HCT116 (cell line): ENCODE measurements at regions not wholly inside any gene's neighbourhood (a gene's known extent, or its start where the extent isn't known, plus 50 kb on each side); places are given as distances from the start of the nearest gene placed in this dataset.

Experiments used
- ATAC-seq: fragments of 200-7000 bp; cut with Tn5 transposase; 2 replicates; pipeline ENCODE4 v1.9.1; 2020; ENCODE audit warnings: mild to moderate bottlenecking, moderate library complexity
- BruUV-seq: library from RNA; stranded (reverse); fragments of 400-500 nt; replicated peaks from 2 replicates; lab custom pipeline; 2021; lab: Mats Ljungman, UMichigan
- CTCF ChIA-PET: fragments of 300-600 bp; sonication (Branson Sonifier 250); formaldehyde crosslinking; loops from one replicate; lab custom pipeline; 2021; ENCODE audit warnings: antibody characterized with exemption; lab: Charles Lee
- POLR2A ChIA-PET: fragments of 300-600, 350-600 bp; sonication (Branson Sonifier 250); formaldehyde crosslinking; loops from one replicate; lab custom pipeline; 2021; ENCODE audit warnings: antibody characterized with exemption; lab: Charles Lee
- RAD21 ChIA-PET, 2 experiments: fragments of 300-600 bp; sonication (Branson Sonifier 250); formaldehyde crosslinking; loops; one replicate each; lab custom pipeline; 2023; ENCODE audit warnings: low total read pairs in 2 of 2; ENCODE audit not compliant: uncharacterized antibody in 2 of 2, unreplicated experiment in 2 of 2, low non-redundant PET in 1 of 2; lab: Charles Lee
- DNase-seq: peaks from one replicate; pipeline ENCODE4 v3.0.0-alpha.2; 2010; ENCODE audit warnings: low read depth, low spot score
- H2AFZ ChIP-seq: fragments of 200-600 bp; shearing (Covaris generic), sonication (generic); 2 replicates; pipeline ENCODE4 v1.6.1; 2017; ENCODE audit warnings: low read depth, mixed run types, mixed read lengths, antibody characterized with exemption, low read length; ENCODE audit not compliant: poor library complexity, severe bottlenecking
- H3K27ac ChIP-seq: 2 replicates; pipeline ENCODE4 v1.5.1; 2012; ENCODE audit warnings: low read depth, low read length
- H3K27me3 ChIP-seq: fragments of 200-600 bp; sonication (generic); 2 replicates; pipeline ENCODE4 v1.6.1; 2016; ENCODE audit warnings: mixed run types, low read length, mixed read lengths; ENCODE audit not compliant: insufficient read depth
- H3K36me3 ChIP-seq, 2 experiments: fragments of 200-500 bp in 1 of 2; fragments of 200-600 bp in 1 of 2; sonication (Bioruptor generic) in 1 of 2; sonication (generic) in 1 of 2; 2 replicates each; pipeline versions ENCODE4 v1.5.1 to v1.6.1; 2014 to 2016; ENCODE audit warnings: low read length in 2 of 2, inconsistent platforms in 1 of 2, mixed read lengths in 1 of 2, mixed run types in 1 of 2; ENCODE audit not compliant: insufficient read depth in 2 of 2, control insufficient read depth in 1 of 2
- H3K4me1 ChIP-seq, 2 experiments: fragments of 200-600 bp in 1 of 2; sonication (generic) in 1 of 2; 2 replicates each; pipeline versions ENCODE4 v1.5.1 to v1.6.1; 2012 to 2017; ENCODE audit warnings: low read length in 2 of 2, inconsistent platforms in 1 of 2, mild to moderate bottlenecking in 1 of 2, mixed read lengths in 1 of 2, mixed run types in 1 of 2, moderate library complexity in 1 of 2; ENCODE audit not compliant: insufficient read depth in 2 of 2, control insufficient read depth in 1 of 2
- H3K4me2 ChIP-seq: fragments of 200-600 bp; sonication (generic); 2 replicates; pipeline ENCODE4 v1.6.1; 2017; ENCODE audit warnings: mixed run types, low read length, mixed read lengths
- H3K4me3 ChIP-seq, 2 experiments: fragments of 200-600 bp in 1 of 2; sonication (generic) in 1 of 2; replicated peaks in 1 of 2; 2 replicates each; pipeline ENCODE4 v1.5.1; 2011 to 2016; ENCODE audit warnings: low read length in 2 of 2, control low read depth in 1 of 2, low read depth in 1 of 2, mild to moderate bottlenecking in 1 of 2, mixed read lengths in 1 of 2, mixed run types in 1 of 2
- H3K79me2 ChIP-seq: fragments of 200-600 bp; sonication (generic); 2 replicates; pipeline ENCODE4 v1.6.1; 2017; ENCODE audit warnings: mild to moderate bottlenecking, mixed run types, low read length, moderate library complexity, mixed read lengths; ENCODE audit not compliant: insufficient read depth
- H3K9ac ChIP-seq: fragments of 200-600 bp; sonication (generic); 2 replicates; pipeline ENCODE4 v1.6.1; 2016; ENCODE audit warnings: low read length, mixed read lengths
- H3K9me2 ChIP-seq: fragments of 200-600 bp; sonication (generic), shearing (Covaris generic); 2 replicates; pipeline ENCODE4 v1.6.1; 2017; ENCODE audit warnings: mixed run types, mild to moderate bottlenecking, moderate library complexity; ENCODE audit not compliant: insufficient read depth
- H3K9me3 ChIP-seq, 2 experiments: fragments of 200-500 bp in 1 of 2; fragments of 200-600 bp in 1 of 2; sonication (Bioruptor generic) in 1 of 2; sonication (generic) in 1 of 2; 2 replicates each; pipeline ENCODE4 v1.6.1; 2014 to 2017; ENCODE audit warnings: low read length in 2 of 2, mixed read lengths in 2 of 2, inconsistent platforms in 1 of 2, low read depth in 1 of 2, mild to moderate bottlenecking in 1 of 2, mixed run types in 1 of 2, moderate library complexity in 1 of 2; ENCODE audit not compliant: control insufficient read depth in 1 of 2, insufficient read depth in 1 of 2
- H4K20me1 ChIP-seq: fragments of 200-600 bp; sonication (generic), shearing (Covaris generic); 2 replicates; pipeline ENCODE4 v1.6.1; 2017; ENCODE audit warnings: mixed run types, mild to moderate bottlenecking, moderate library complexity; ENCODE audit not compliant: insufficient read depth
- CEBPB ChIP-seq: IDR thresholded peaks from 2 replicates; pipeline ENCODE4 v1.6.1; 2012; ENCODE audit warnings: low read depth
- EGR1 ChIP-seq: IDR thresholded peaks from 2 replicates; pipeline ENCODE4 v1.6.1; 2012; ENCODE audit warnings: low read depth
- ELF1 ChIP-seq: IDR thresholded peaks from 2 replicates; pipeline ENCODE4 v1.6.1; 2012; ENCODE audit warnings: low read depth, borderline replicate concordance
- EZH2 ChIP-seq: fragments of 200-600 bp; sonication (generic); IDR thresholded peaks from 2 replicates; pipeline ENCODE4 v1.6.1; 2017; ENCODE audit warnings: antibody characterized with exemption, mixed run types
- FOSL1 ChIP-seq: IDR thresholded peaks from 2 replicates; pipeline ENCODE4 v1.6.1; 2012; ENCODE audit warnings: low read depth
- POLR2A ChIP-seq: IDR thresholded peaks from 2 replicates; pipeline ENCODE4 v1.7.0; 2011; ENCODE audit warnings: borderline replicate concordance; ENCODE audit not compliant: insufficient read depth, insufficient read length; ENCODE audit errors: extremely low read depth
- POLR2AphosphoS5 ChIP-seq: IDR thresholded peaks from 2 replicates; pipeline ENCODE4 v1.6.1; 2011; ENCODE audit warnings: mild to moderate bottlenecking, low read depth, low read length, moderate library complexity
- RAD21 ChIP-seq: IDR thresholded peaks from 2 replicates; pipeline ENCODE4 v1.6.1; 2012; ENCODE audit warnings: low read depth, mild to moderate bottlenecking
- SIN3A ChIP-seq: IDR thresholded peaks from 2 replicates; pipeline ENCODE4 v1.6.1; 2012; ENCODE audit warnings: low read depth
- SP1 ChIP-seq: IDR thresholded peaks from 2 replicates; pipeline ENCODE4 v1.6.1; 2012; ENCODE audit warnings: low read depth
- SRF ChIP-seq: IDR thresholded peaks from 2 replicates; pipeline ENCODE4 v1.6.1; 2012; ENCODE audit warnings: low read depth
- YY1 ChIP-seq: IDR thresholded peaks from 2 replicates; pipeline ENCODE4 v1.6.1; 2011; ENCODE audit warnings: low read length, low read depth, moderate library complexity, mild to moderate bottlenecking; ENCODE audit not compliant: insufficient replicate concordance; ENCODE audit errors: extremely low read depth
- ZBTB33 ChIP-seq: IDR thresholded peaks from 2 replicates; pipeline ENCODE4 v1.6.1; 2011; ENCODE audit warnings: mild to moderate bottlenecking, low read length, moderate library complexity; ENCODE audit not compliant: insufficient replicate concordance; ENCODE audit errors: extremely low read depth
- ZNF274 ChIP-seq: fragments of 200-500 bp; sonication (Bioruptor generic); IDR thresholded peaks from 2 replicates; pipeline ENCODE4 v1.6.1; 2014; ENCODE audit warnings: mild to moderate bottlenecking, low read depth, low read length, inconsistent platforms
- intact Hi-C: fragments of 100-400 bp; cut with micrococcal nuclease; formaldehyde crosslinking; loops from 2 replicates; pipeline ENCODE4 v1.10.0; 2022

DNA sequence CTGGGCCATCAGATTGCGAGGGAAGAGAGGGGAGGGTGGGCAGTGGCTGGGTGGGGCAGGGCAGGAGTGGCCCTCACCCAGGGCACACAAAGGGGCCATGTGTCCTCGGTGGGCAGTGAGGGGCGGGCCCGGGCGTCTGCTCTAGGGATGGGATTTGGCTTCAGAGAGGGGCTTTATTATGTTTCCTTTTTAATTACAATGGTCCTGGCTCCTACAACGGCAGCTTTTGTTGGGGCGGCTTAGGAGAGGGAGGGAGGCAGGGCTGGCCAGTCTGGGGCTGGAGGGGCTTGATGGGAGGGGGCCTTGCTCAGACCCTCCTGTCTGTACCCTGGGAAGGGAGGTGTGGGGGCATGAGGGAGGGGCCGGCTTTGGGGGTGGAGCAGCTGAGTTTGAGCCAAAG, 102.8 kb upstream of the WNT4 start:
- H3K4me3 ChIP-seq: no peak overlapping the region
- no peaks in the 10 kb centered on the region for H3K79me2 ChIP-seq
- ChIA-PET CTCF (no interaction called here), RAD21 (no interaction called here)
- no peaks in the 10 kb centered on the region for H3K27me3 ChIP-seq
- ATAC-seq: no peak
- peaks cover 0 to 3% of the 10 kb centered on the region in 2 experiments; a peak in 2 of 4 replicates for H3K4me1 ChIP-seq
- no peak overlapping the region for H3K9ac ChIP-seq
- DNase-seq: no peak
- no peaks in the 10 kb centered on the region for H4K20me1 ChIP-seq
- H3K9me2 ChIP-seq: no peaks in the 10 kb centered on the region
- no peaks in the 10 kb centered on the region for H3K36me3 ChIP-seq
- no TSS peak for BruUV-seq
- H3K27ac ChIP-seq: no peak overlapping the region
- no peak for TF ChIP-seq EGR1
- no peak for TF ChIP-seq ZBTB33
- TF ChIP-seq, all 23 proteins: peak for 0
- Histone ChIP-seq H2AFZ (no peak overlapping the region), H3K4me2 (no peak overlapping the region), H3K9me3 (no peaks in the 10 kb centered on the region)
- intact Hi-C loops: no loop called here
- POLR2A ChIA-PET: no interaction called here

GRCh38 chr1:22246755-22247480, 104.0 kb upstream of the WNT4 start:
- H3K27ac ChIP-seq: no peak overlapping the region
- H3K9me2 ChIP-seq: no peaks in the 10 kb centered on the region
- H3K4me2 ChIP-seq: no peak overlapping the region
- no peak overlapping the region for H3K9ac ChIP-seq
- no peak overlapping the region for H2AFZ ChIP-seq
- H4K20me1 ChIP-seq: no peaks in the 10 kb centered on the region
- intact Hi-C loops: no loop called here
- H3K4me3 ChIP-seq: no peak overlapping the region
- no peaks in the 10 kb centered on the region for H3K79me2 ChIP-seq
- no peaks in the 10 kb centered on the region for H3K36me3 ChIP-seq
- H3K9me3 ChIP-seq: no peaks in the 10 kb centered on the region
- POLR2A ChIA-PET: no interaction called here
- ATAC-seq: no peak
- CTCF ChIA-PET: no interaction called here
- BruUV-seq: no TSS peak
- RAD21 ChIA-PET: interaction anchor here in 1 of 2 experiments (0.5 kb wide), 1 partner anchor 682 kb away, joined by 3 read pairs; no protein-coding TSS in a partner anchor
- no peaks in the 10 kb centered on the region for H3K27me3 ChIP-seq
- peaks cover 3 to 8% of the 10 kb centered on the region in 2 experiments; a peak in 3 of 4 replicates for H3K4me1 ChIP-seq
- no peak for TF ChIP-seq RAD21
- no peak for TF ChIP-seq SRF
- no peak for TF ChIP-seq SP1
- no peak for TF ChIP-seq CEBPB
- TF ChIP-seq POLR2A: no peak
- TF ChIP-seq EZH2: no peak
- TF ChIP-seq ZNF274: no peak
- TF ChIP-seq ELF1: no peak
- no peak for TF ChIP-seq POLR2AphosphoS5
- TF ChIP-seq YY1: no peak
- no peak for TF ChIP-seq SIN3A
- TF ChIP-seq FOSL1: no peak
- TF ChIP-seq, all 23 proteins: peak for 0
- DNase-seq: no peak
